NB4 (cell line): ENCODE measurements at regions not wholly inside any gene's neighbourhood (a gene's known extent, or its start where the extent isn't known, plus 50 kb on each side); places are given as distances from the start of the nearest gene placed in this dataset.

Source experiments
- POLR2A ChIP-seq: IDR thresholded peaks from 2 replicates; pipeline ENCODE4 v1.6.1; 2011; ENCODE audit warnings: mild to moderate bottlenecking; ENCODE audit not compliant: insufficient read length; ENCODE audit errors: extremely low read depth
- TF ChIP-seq, protein P1 (sequence below): IDR thresholded peaks from one replicate; pipeline ENCODE4 v1.5.1; 2012; ENCODE audit warnings: low read depth, low read length

DNA sequence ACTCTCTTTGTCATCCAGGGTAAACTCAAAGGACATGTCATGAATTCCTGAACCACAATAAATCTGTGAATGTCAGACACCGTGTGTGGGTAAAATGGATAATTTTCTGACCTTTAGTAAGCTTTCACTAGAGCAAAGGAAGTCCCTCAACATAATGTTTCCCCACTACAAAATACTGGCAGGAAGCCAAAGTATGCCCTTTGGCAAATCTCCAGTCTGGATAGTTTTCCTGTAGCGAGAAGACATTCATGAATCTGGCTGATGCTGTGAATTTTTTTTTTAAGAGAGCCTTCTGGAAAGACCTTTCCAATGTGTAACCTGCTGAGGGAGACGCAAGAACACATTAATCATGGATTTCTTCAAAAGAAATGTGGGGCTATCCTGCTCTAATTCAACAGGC, 389.6 kb upstream of the DDHD1 start:
- TF ChIP-seq, protein P1, sequence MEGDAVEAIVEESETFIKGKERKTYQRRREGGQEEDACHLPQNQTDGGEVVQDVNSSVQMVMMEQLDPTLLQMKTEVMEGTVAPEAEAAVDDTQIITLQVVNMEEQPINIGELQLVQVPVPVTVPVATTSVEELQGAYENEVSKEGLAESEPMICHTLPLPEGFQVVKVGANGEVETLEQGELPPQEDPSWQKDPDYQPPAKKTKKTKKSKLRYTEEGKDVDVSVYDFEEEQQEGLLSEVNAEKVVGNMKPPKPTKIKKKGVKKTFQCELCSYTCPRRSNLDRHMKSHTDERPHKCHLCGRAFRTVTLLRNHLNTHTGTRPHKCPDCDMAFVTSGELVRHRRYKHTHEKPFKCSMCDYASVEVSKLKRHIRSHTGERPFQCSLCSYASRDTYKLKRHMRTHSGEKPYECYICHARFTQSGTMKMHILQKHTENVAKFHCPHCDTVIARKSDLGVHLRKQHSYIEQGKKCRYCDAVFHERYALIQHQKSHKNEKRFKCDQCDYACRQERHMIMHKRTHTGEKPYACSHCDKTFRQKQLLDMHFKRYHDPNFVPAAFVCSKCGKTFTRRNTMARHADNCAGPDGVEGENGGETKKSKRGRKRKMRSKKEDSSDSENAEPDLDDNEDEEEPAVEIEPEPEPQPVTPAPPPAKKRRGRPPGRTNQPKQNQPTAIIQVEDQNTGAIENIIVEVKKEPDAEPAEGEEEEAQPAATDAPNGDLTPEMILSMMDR: no peak
- no peak for TF ChIP-seq POLR2A
